ENCODE measurements at regions not wholly inside any gene's neighbourhood (a gene's known extent, or its start where the extent isn't known, plus 50 kb on each side); places are given as distances from the start of the nearest gene placed in this dataset.

- Mint-ChIP-seq H3K4me3 (no peak overlapping the region), H3K9me3 (no peaks in the 10 kb centered on the region), H3K4me1 (no peaks in the 10 kb centered on the region), H3K27ac (no peak overlapping the region), H3K36me3 (ENCODE audit: low read depth) (no peaks in the 10 kb centered on the region), H3K27me3 (peaks cover 16% of the 10 kb centered on the region)
- no peak for DNase-seq
- ChIA-PET POLR2A (interaction anchor here (0.6 kb wide), 1 partner anchor 85 kb away, joined by 3 read pairs; no protein-coding TSS in a partner anchor), CTCF (no interaction called here)
These were observed 203.0 kb downstream of the SP3 start for GRCh38 chr2:173762221-173762620.

GRCh38 chr2:173762864-173763263 is 202.3 kb downstream of the SP3 start:
- Mint-ChIP-seq H3K27ac (no peak overlapping the region), H3K4me1 (no peaks in the 10 kb centered on the region), H3K9me3 (no peaks in the 10 kb centered on the region), H3K4me3 (no peak overlapping the region), H3K36me3 (ENCODE audit: low read depth) (no peaks in the 10 kb centered on the region), H3K27me3 (peaks cover 12% of the 10 kb centered on the region)
- no peak for DNase-seq
- CTCF ChIA-PET = no interaction called here
- POLR2A ChIA-PET = interaction anchor here (0.6 kb wide), 1 partner anchor 85 kb away, joined by 3 read pairs; no protein-coding TSS in a partner anchor

GRCh38 chr2:173763641-173764040 is 201.5 kb downstream of the SP3 start:
- no peak overlapping the region for H3K4me3 Mint-ChIP-seq
- no peaks in the 10 kb centered on the region for H3K4me1 Mint-ChIP-seq
- peaks cover 12% of the 10 kb centered on the region for H3K27me3 Mint-ChIP-seq
- H3K36me3 Mint-ChIP-seq (ENCODE audit: low read depth) = no peaks in the 10 kb centered on the region
- POLR2A ChIA-PET = no interaction called here
- no peaks in the 10 kb centered on the region for H3K9me3 Mint-ChIP-seq
- H3K27ac Mint-ChIP-seq = no peak overlapping the region
- CTCF ChIA-PET = no interaction called here
- DNase-seq = no peak

- no peaks in the 10 kb centered on the region for H3K36me3 Mint-ChIP-seq (ENCODE audit: low read depth)
- no peaks in the 10 kb centered on the region for H3K4me1 Mint-ChIP-seq
- H3K4me3 Mint-ChIP-seq = no peak overlapping the region
- peaks cover 12% of the 10 kb centered on the region for H3K27me3 Mint-ChIP-seq
- no peak overlapping the region for H3K27ac Mint-ChIP-seq
- DNase-seq = no peak
- POLR2A ChIA-PET = no interaction called here
- H3K9me3 Mint-ChIP-seq = no peaks in the 10 kb centered on the region
- CTCF ChIA-PET = no interaction called here
These were observed 201.1 kb downstream of the SP3 start for GRCh38 chr2:173764094-173764493.

GRCh38 chr2:173766537-173767289 is 198.5 kb downstream of the SP3 start:
- Mint-ChIP-seq H3K36me3 (ENCODE audit: low read depth) (no peaks in the 10 kb centered on the region), H3K4me3 (no peak overlapping the region), H3K4me1 (no peaks in the 10 kb centered on the region), H3K27ac (no peak overlapping the region), H3K9me3 (no peaks in the 10 kb centered on the region), H3K27me3 (peaks cover 12% of the 10 kb centered on the region)
- ChIA-PET CTCF (no interaction called here), POLR2A (no interaction called here)
- DNase-seq = no peak

GRCh38 chr2:173770947-173771678 is 194.1 kb downstream of the SP3 start:
- POLR2A ChIA-PET = no interaction called here
- H3K27ac Mint-ChIP-seq = no peak overlapping the region
- H3K4me3 Mint-ChIP-seq = no peak overlapping the region
- no peaks in the 10 kb centered on the region for H3K9me3 Mint-ChIP-seq
- DNase-seq = no peak
- CTCF ChIA-PET = no interaction called here
- H3K4me1 Mint-ChIP-seq = no peaks in the 10 kb centered on the region
- H3K36me3 Mint-ChIP-seq (ENCODE audit: low read depth) = no peaks in the 10 kb centered on the region
- peaks cover 9% of the 10 kb centered on the region for H3K27me3 Mint-ChIP-seq

- Mint-ChIP-seq H3K4me1 (no peaks in the 10 kb centered on the region), H3K27me3 (peaks cover 9% of the 10 kb centered on the region), H3K27ac (no peak overlapping the region), H3K4me3 (no peak overlapping the region), H3K9me3 (no peaks in the 10 kb centered on the region), H3K36me3 (ENCODE audit: low read depth) (no peaks in the 10 kb centered on the region)
- ChIA-PET POLR2A (no interaction called here), CTCF (no interaction called here)
- DNase-seq = no peak
These were observed 193.0 kb downstream of the SP3 start for GRCh38 chr2:173772205-173772604.

- no peaks in the 10 kb centered on the region for H3K4me1 Mint-ChIP-seq
- POLR2A ChIA-PET = no interaction called here
- H3K27me3 Mint-ChIP-seq = peaks cover 9% of the 10 kb centered on the region
- no peaks in the 10 kb centered on the region for H3K9me3 Mint-ChIP-seq
- no peaks in the 10 kb centered on the region for H3K36me3 Mint-ChIP-seq (ENCODE audit: low read depth)
- DNase-seq = no peak
- CTCF ChIA-PET = no interaction called here
- H3K4me3 Mint-ChIP-seq = no peak overlapping the region
- no peak overlapping the region for H3K27ac Mint-ChIP-seq
These were observed 192.1 kb downstream of the SP3 start for GRCh38 chr2:173773076-173773475.

- ChIA-PET POLR2A (no interaction called here), CTCF (no interaction called here)
These were observed 189.7 kb downstream of the SP3 start for GRCh38 chr2:173775440-173775839.

GRCh38 chr2:173782681-173783080 is 182.5 kb downstream of the SP3 start:
- CTCF ChIA-PET = no interaction called here
- Mint-ChIP-seq H3K27me3 (peaks cover 15% of the 10 kb centered on the region), H3K9me3 (no peaks in the 10 kb centered on the region), H3K4me3 (no peak overlapping the region), H3K4me1 (no peaks in the 10 kb centered on the region), H3K36me3 (ENCODE audit: low read depth) (no peaks in the 10 kb centered on the region), H3K27ac (no peak overlapping the region)
- no peak for DNase-seq
- POLR2A ChIA-PET = no interaction called here

More at GRCh38 chr2:173775440-173775839, 189.7 kb downstream of the SP3 start:
- Mint-ChIP-seq H3K27me3 (peaks cover 9% of the 10 kb centered on the region), H3K4me3 (no peak overlapping the region), H3K36me3 (ENCODE audit: low read depth) (no peaks in the 10 kb centered on the region), H3K27ac (no peak overlapping the region), H3K4me1 (no peaks in the 10 kb centered on the region), H3K9me3 (no peaks in the 10 kb centered on the region)
- DNase-seq = no peak

GRCh38 chr2:173783382-173783781 is 181.8 kb downstream of the SP3 start:
- no peak overlapping the region for H3K4me3 Mint-ChIP-seq
- H3K36me3 Mint-ChIP-seq (ENCODE audit: low read depth) = no peaks in the 10 kb centered on the region
- H3K4me1 Mint-ChIP-seq = no peaks in the 10 kb centered on the region
- H3K27me3 Mint-ChIP-seq = peaks cover 15% of the 10 kb centered on the region
- ChIA-PET CTCF (no interaction called here), POLR2A (no interaction called here)
- no peak for DNase-seq
- H3K27ac Mint-ChIP-seq = no peak overlapping the region
- no peaks in the 10 kb centered on the region for H3K9me3 Mint-ChIP-seq

GRCh38 chr2:173785813-173786212 is 179.4 kb downstream of the SP3 start:
- DNase-seq = no peak
- H3K9me3 Mint-ChIP-seq = no peaks in the 10 kb centered on the region
- H3K27ac Mint-ChIP-seq = no peak overlapping the region
- no peak overlapping the region for H3K4me3 Mint-ChIP-seq
- H3K27me3 Mint-ChIP-seq = peaks cover 15% of the 10 kb centered on the region
- no peaks in the 10 kb centered on the region for H3K4me1 Mint-ChIP-seq
- no peaks in the 10 kb centered on the region for H3K36me3 Mint-ChIP-seq (ENCODE audit: low read depth)
- ChIA-PET POLR2A (no interaction called here), CTCF (no interaction called here)

- H3K27ac Mint-ChIP-seq = no peak overlapping the region
- H3K27me3 Mint-ChIP-seq = peaks cover 29% of the 10 kb centered on the region
- H3K36me3 Mint-ChIP-seq (ENCODE audit: low read depth) = no peaks in the 10 kb centered on the region
- no peak overlapping the region for H3K4me3 Mint-ChIP-seq
- H3K4me1 Mint-ChIP-seq = no peaks in the 10 kb centered on the region
- CTCF ChIA-PET = no interaction called here
- no peak for DNase-seq
- no peaks in the 10 kb centered on the region for H3K9me3 Mint-ChIP-seq
- POLR2A ChIA-PET = no interaction called here
These were observed 173.7 kb downstream of the SP3 start for GRCh38 chr2:173791502-173791901.

- H3K27ac Mint-ChIP-seq = no peak overlapping the region
- peaks cover 29% of the 10 kb centered on the region for H3K27me3 Mint-ChIP-seq
- no peak for DNase-seq
- H3K4me1 Mint-ChIP-seq = no peaks in the 10 kb centered on the region
- ChIA-PET CTCF (no interaction called here), POLR2A (no interaction called here)
- no peaks in the 10 kb centered on the region for H3K36me3 Mint-ChIP-seq (ENCODE audit: low read depth)
- no peak overlapping the region for H3K4me3 Mint-ChIP-seq
- no peaks in the 10 kb centered on the region for H3K9me3 Mint-ChIP-seq
These were observed 173.0 kb downstream of the SP3 start for GRCh38 chr2:173792166-173792565.

Measured in activated CD4-positive, alpha-beta memory T cell treated with anti-CD3 and anti-CD28 coated beads, Interleukin-2, amount 10 ng/mL, durations not matched to agents 7 days and 5 days (primary cell).